ENCODE measurements at regions not wholly inside any gene's neighbourhood (a gene's known extent, or its start where the extent isn't known, plus 50 kb on each side); places are given as distances from the start of the nearest gene placed in this dataset.
"Not testable (repeated sequence)": the region's sequence is repeated elsewhere in the genome, so short reads cannot be mapped to it uniquely, and the experiment has no call there.

DNA sequence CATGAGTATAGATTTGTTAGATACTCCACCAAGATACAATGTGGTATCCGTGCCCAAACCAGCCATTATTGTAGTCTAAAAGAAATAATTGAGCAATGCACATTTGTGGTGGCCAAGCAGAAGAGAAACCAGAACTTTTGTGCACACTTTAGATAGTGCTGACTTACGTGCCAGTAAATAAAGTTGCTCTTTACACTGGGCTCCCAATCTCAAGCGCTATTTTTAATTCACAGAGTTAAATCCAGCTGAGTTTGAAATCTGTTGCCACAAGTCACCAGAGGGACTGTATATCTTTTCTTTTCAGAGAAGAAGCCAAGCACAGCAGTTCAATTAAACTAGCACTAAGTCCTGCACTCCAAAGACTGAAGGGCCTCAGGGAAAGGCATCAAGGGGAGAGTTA lies 680.4 kb downstream of the TDRD15 start:
- no peak for ATAC-seq

DNA sequence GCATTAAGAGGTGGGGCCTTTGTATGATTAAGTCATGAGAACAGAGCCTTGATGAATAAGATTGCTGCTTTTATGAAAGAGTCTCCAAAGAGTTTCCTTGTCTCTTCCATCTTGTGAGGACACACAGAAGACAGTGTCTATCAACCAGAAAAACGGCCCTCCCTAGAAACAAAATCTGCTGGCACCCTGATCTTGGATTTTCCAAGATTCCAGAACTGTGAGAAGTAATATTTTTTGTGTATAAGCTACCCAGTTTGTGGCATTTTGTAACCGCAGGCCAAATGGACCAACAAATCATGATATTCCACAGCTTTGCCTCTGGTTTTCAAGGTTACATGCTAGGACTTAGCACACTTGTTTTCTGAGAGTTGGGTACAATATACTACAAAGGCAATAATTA lies 687.8 kb downstream of the TDRD15 start:
- no peak for ATAC-seq

DNA sequence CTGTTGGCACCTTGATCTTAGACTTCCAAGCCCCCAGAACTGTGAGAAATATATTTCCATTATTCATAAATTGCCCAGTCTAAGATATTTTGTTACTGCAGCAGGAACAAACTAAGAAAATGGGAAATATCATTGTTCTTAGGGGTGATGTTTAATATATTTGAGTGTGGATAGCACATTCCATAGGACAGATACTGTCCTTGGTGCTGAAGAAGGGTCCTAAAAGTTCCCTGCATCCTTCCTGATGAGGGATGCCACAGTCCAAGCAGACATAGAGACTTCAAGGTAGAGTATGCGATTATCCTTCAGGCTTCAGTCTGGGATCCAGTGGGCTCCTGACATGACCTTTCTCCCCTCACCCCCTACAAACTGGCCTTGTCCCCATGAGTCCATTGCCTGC lies 689.0 kb downstream of the TDRD15 start:
- no peak for ATAC-seq

DNA sequence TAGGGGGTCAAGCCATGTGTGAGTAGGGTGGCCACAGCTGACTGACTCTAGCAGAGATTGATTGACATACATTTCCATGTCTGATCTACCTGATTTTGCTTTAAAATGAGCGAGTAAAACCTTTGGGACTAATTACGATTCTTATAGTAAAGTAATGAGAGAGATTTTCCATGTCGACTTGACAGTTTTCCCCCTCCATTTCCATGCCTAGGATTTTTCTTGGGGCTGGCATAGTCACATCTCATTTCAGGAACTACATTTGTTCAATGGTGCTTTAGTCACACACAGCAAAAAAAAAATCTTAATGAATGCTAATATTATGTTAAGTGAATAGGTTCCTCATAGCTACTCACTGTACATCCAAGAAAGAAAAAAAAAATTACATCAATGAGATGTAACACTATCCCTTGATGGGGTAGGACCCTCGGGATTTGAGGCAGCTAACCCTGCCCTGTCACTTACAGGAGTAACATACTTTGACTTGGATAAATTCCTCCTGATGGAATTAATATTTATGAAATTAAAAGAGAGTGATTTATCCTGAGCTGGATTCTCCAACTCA lies 690.9 kb downstream of the TDRD15 start:
- ATAC-seq = no peak

DNA sequence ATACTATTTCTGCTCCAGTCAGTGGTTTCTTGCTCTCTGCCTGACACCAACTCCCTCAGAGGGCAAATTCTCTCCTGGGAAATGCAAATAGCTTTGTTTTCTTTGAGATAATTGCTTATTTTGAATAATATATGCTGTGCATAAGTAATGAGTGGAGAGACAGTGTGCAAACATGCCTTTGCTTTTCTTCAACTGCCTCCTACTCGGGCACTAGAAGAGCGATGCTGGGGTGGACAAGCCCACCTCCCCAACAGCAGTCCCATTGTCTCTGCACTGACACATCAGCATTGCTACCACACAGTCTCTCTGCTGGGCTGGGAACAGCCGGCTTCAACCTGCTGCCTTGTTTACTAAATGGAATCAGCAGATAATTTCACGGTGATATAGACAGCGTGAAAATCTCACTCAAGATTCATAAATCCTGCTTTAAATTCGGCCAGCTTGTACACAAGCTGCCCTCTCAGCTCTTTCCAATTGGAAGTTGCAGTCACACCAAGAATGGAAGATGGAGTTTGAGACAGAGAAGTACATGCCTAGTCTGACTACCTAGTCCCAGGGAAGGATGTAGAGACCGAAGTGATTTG lies 694.5 kb downstream of the TDRD15 start:
- ATAC-seq = no peak

DNA sequence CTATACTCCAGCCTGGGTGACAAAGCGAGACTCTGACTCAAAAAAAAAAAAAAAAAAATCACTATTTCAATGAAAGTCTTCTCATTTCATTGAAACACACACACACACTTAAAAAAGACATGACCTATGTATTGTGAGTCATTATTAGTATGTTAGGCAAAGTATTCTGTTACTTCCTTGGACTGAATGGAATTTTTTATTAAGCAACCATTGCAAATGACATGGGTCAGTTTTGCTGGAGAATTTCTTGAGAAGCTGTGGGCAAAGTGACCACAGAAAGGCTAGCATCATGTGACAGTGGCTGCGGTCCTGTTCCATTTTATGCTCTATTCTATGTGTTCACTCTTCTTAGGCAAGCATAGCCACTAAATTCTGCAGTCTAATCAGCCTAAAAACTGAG lies 695.7 kb downstream of the TDRD15 start:
- no peak for ATAC-seq

DNA sequence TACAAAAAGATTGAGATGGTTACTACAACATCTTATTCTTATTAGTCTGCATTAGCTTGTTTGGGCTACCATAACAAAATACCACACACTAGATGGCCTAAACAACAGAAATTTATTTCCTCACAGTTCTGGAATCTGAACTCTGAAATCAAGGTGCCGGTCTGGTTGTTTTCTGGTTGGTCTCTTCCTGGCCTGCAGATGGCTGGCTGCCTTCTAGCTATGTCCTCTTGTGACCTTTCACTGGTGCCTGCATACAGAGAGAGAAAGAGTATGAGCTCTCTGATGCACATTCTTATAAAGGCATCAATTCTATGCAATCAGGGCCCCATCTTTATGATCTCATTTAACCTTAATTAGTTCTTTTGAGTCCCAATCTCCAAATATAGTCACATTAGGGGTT lies 696.5 kb downstream of the TDRD15 start:
- no peak for ATAC-seq

DNA sequence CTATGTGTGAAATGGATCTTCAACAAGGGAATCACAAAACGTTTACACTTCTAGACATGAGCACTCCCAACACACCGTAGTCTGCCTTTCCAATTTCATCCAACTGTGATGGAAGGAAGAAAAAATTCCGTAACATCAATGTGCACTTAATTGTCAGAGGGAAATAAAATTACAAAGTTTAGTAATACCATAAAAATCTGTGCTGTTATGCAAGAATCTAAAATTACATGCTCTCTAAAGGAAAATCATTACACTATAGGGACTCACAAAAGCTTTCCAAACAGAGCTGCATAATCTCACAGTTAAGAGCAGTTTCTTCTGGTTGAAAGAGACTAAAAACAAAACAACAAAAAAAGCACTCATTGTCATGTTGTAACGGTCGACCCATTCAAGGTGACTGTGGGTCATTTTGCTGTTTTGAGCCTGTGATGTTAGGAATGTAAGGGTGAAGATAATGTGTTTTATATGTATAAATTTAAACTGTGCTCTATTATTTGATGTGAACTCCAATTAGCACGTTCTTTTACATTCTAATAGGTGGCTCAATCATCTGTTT lies 698.0 kb downstream of the TDRD15 start:
- no peak for ATAC-seq

DNA sequence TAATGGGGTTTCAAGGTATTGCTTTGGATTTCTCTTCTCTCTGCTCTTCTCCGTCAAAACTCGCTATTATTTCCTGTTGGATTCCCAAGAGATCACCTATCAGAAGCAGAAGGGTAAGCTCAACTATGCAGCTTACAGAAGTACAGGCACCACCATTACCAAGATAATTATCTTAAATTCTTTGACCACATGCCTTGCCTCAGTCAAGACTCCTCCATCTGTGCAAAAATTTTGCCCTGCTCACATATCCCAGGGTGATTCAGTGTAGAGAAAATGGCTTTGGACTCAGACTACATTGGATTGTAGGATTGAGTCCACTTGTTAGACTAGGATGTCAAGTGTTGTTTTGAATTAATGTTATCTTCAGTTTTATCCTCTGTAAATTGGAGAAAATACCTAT lies 698.7 kb downstream of the TDRD15 start:
- no peak for ATAC-seq

DNA sequence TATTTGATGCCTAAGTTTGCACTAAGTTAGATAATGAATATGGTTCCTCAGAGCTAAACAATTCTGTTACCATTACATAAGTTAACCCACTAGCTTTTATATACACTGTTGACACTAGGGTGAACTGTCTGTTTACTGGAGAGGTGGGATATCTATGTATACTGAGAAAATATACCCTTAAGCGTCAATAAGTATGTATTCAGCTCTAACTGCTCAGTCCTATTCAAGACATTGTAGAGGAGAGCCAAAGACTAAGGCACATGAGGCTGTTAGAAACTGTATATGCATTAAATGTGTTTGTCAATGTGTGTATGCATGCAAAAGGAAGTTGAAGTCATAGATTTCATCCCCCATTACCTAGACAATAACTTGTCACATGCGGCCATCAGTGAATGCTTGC lies 710.0 kb downstream of the TDRD15 start:
- no peak for ATAC-seq

DNA sequence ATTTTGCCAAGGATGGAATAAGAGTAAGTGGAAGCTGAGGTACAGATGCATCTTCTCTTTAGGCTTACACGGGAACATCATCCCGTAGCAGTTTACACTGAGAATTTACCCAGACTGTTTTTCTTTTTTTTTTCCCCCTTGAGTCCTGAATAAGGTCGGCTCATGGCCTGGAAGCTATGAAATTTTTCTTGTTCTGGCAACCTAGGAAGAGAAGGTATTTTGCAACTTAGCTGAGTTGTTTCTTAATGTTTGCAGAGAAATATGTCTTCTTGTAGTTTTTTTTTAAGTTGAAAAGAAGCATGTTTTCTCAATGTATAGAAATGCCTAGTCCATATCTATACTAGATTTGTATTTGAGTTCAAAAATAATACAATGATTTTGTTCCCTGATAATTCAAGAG lies 712.5 kb downstream of the TDRD15 start:
- no peak for ATAC-seq

DNA sequence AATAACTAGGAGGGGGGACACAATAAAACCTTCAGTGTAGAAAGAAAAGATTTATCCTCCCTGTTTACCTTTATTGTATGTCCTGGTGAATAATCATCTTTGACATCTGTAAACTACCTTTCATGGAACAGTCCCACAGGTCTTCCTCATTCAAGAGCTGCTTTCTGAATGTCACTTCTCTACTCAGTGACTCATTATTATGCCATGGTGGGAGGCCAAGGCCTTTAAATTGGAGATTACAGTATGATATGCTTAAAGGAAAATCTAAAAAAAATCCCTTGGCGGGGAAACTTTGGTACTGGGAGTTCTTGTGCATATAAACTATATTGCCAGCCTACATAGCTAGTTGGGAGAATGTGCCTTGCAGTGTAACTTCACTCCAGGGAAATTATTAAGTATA lies 713.0 kb downstream of the TDRD15 start:
- no peak for ATAC-seq

DNA sequence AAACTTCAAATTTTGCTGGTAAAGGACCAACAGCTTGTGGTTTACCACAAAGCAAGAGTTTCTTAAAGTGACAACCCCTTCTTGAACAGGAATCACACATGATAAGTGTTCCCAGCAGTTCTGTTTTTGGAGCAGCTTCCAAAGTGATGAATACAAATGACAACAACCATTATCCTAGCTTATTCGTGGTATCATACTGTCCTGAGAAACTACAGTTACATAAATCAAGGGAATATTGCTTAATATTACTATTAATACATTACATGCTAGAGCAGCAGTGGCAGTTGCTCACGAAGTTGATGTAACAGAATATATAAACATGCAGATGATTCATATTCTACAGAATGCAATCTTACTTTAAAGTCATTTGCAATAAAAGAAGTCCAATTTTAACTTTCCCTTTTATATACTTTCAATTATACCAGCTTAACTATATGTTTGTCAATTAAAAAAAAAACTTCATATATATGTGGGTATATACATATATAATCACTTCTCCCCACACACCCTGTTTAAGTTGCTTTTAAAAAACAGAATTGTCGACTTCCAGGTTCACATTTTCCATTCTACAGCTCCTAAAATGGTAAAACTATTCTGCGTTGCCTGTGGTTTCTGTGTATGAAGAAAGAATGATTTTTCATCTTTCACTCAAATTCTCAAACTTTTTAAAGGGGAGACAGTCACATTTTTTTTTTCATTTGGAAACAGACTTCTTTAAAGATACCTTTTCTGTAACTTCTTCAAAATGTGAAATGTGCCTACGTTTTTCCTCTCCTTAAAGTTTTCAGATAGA lies 713.6 kb downstream of the TDRD15 start:
- ATAC-seq = no peak

DNA sequence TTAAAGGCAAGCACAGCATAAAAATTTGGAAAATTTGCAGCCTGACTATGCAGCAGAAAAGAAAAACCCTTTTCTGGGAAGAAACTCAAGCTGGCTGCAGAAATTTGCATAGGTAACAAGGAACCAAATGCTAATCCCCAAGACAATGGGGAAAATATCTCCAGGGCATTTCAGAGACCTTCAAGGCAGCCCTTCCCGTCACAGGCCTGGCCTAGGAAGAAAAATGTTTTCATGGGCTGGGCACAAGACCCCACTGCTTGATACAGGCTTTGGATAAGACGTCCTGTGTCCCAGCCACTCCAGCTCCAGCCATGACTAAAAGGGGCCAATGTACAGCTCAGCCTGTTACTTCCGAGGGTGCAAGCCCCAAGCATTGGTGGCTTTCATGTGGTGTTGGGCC lies 717.6 kb downstream of the TDRD15 start:
- no peak for ATAC-seq

DNA sequence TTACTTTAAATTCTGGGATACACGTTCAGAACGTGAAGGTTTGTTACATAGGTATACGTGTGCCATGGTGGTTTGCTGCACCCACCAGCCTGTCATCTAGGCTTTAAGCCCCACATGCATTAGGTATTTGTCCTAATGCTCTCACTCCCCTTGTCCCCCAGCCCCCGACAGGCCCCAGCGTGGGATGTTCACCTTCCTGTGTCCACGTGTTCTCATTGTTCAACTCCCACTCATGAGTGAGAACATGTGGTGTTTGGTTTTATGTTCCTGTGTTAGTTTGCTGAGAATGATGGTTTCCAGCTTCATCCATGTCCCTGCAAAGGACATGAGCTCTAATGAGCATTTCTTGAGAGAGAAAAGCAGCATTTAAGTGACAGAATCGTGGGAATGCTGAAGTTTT lies 726.6 kb downstream of the TDRD15 start:
- ATAC-seq = not testable (repeated sequence)

DNA sequence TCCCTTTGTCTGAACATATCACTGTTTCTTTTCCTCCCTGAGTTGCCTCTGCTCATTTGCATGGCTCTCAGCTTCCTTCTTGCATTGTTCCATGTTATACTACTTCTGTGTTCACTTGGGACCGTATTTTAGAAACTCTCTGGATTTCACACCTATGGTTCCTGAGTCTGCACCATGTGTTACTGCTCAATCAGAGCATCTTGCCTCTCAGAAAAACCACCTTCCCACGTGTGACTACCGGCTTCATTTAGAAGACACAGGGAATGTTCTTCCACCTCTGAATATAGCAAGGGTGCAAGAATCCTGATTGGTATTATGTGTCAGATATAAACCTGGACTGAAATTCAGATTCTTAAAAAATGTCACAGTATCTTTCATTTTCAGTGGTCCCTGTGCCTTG lies 731.2 kb downstream of the TDRD15 start:
- no peak for ATAC-seq

DNA sequence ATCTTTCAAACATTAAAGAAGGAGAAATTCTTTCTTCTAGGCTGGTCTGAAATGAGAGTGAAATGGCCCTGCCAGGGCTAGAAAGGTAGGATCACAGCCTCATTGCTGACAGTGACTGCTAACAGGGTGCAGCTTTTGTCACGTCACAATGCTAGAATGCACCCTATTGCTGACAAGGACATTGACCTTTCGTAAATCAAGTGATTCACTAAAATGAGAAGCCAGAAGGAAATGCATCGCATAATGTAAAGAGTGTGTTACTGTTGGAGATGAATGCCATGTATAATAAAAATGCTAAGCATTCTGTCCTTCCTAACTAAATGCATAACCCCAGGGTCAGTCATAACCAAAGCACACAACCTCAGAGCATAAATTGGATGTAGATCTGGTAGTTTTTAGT lies 732.9 kb downstream of the TDRD15 start:
- ATAC-seq = no peak

DNA sequence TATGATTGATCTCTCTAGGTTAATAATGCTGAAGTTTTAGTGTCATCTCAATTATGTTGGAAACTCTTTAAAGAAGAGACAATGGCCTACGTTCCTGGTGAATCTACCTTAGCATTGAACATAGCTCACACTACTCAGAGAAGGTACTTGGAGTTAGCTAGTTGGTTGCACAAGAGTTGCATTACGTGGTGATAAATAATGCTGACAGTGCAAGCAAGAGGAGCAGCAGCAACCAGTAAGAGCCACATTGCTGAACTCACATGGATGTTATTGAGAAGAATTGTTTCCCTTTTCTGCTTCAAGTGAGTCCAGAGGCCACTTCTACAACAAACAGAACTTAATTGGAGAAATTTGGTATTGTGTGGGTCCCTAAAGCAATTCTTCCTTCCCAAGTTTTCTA lies 737.1 kb downstream of the TDRD15 start:
- no peak for ATAC-seq

DNA sequence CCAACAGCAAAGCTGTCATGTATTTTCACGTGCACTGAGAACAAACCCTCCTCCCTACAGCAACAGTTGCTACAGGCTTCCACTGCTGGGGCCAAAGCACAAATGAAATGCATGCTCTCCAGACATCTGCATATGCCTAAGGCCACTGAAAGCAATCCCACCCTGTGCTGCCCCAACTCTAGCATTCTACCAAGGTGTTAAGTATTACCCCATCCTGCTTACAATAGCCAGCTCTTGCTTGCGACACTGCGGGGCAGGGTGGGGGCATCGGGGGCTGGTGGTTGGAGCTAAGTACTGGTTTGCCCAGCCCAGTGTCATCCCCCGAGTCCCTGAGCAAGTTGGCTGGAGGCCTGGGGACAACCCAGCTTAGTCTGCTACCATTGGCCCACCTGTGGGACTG lies 742.5 kb downstream of the TDRD15 start:
- no peak for ATAC-seq

DNA sequence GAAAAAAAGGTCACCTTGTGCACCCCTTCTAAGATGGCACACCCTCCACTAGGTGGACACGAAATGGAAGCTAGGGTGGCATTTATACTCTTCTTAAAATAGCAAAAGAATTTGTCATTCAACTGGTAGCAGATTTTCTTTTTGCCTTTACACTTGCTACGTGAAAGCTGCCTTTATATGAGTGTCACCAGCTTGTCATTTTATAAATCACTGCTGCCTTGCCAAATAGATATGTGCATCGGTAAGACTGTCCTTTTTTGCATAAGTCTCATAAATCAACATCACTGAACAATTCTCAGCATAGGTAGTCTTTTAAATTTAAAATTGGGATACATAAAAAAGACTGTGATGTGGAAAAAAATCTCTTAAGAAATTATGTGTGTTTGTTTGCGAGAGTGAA lies 764.1 kb downstream of the TDRD15 start:
- ATAC-seq = no peak

DNA sequence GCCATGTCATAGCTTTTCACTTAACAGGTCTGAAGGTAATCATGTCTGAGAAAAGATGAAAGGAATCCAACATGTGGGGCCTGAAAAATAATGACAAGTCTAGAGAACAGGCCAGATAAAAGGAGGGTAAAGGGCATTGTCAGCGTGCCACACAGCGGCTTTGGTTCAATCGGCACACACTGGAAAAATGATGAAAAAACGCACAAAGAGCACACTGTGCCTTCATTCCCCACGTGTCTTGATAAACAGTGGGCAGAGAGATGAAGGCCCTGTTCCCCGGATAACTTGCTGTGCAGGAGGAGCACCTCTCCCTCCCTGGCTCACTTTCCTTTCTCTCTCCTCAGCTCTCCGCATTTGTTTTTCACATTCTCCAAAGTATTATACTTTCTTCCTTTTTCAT lies 766.3 kb downstream of the TDRD15 start:
- no peak for ATAC-seq

DNA sequence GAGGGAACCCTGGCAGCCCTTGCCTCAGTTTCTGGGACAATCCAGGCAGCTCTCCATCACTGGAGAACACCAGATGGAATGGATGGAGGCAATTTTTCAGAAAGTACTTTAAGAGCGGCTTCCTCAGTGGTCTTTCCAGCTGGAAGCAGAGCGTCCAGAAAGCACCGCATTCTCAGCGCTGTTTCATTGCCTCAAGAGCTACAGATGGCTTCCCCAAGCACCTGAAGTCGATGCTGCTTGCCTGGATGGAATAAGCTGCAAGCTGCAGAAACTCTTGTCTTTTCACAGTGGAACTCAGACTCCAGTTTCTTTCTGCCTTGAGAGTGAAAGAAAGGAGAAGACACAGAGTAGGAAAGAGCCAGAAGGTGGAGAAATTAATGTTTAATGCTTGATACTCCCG lies 766.9 kb downstream of the TDRD15 start:
- no peak for ATAC-seq

DNA sequence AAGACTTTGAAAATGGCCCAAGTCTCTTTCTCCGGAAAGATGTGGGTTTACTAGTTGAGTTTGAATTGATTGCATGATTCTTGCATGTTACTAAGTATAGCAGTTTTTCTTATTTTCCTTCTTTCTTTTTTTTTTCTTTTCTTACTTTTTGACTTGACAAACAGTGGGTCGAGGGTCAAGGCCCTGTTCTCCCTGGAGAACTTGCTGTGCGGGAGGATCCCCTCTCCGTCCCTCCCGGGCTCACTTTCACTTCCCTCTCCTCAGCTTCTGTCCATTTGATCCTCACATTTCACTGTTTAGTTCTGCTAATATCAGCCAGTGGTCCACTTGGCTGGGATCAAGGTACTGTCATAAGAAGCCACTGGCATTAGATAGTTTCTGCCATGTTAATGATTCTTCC lies 767.4 kb downstream of the TDRD15 start:
- ATAC-seq = no peak

DNA sequence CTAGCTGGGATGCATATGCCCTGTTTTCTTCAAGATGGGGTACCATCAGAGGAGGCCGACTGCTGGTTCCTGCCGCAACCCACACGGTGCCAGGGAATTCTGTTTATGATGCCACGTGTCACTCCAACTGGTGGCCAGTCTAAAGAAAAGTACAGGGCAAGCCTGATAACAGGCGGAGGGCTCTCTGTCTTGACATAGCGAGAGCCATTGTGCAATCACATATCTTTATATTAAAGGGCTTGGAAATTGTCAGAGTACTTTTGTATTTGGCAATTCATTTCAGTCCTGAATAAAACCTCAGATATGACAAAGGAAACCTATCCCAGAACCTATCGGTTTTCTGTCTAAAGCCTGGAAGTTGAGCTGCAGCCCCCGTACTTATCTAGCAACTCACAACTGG lies 768.4 kb downstream of the TDRD15 start:
- ATAC-seq = no peak

Data from esophagus mucosa (tissue), 1 donor.